ENCODE measurements at regions not wholly inside any gene's neighbourhood (a gene's known extent, or its start where the extent isn't known, plus 50 kb on each side); places are given as distances from the start of the nearest gene placed in this dataset.

DNA sequence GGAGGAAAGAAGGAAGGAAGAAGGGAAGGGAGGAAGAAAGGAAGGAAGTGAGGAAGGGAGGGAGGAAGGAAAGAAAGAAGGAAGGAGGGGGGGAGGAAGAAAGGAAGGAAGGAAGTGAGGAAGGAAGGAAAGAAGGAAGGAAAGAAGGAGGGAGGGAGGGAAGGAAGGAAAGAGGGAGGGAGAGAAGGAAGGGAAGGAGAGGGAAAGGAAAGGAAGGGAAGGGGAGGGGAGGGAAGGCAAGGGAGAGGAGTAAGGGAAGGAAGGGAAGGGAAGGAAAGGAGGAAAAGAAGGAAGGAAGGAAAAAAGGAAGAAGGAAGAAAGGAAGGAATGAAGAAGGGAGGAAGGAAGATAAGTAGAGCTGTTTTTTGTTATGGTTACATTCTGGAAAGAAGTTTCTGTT, 141.2 kb downstream of the LRRC3B start:
- Mint-ChIP-seq H3K9me3 (no peaks in the 10 kb centered on the region), H3K27ac (no peak overlapping the region), H3K36me3 (no peaks in the 10 kb centered on the region), H3K4me3 (no peak overlapping the region), H3K27me3 (peaks cover 3% of the 10 kb centered on the region), H3K4me1 (ENCODE audit: unreplicated experiment) (no peaks in the 10 kb centered on the region)
- TF ChIP-seq, protein P1, sequence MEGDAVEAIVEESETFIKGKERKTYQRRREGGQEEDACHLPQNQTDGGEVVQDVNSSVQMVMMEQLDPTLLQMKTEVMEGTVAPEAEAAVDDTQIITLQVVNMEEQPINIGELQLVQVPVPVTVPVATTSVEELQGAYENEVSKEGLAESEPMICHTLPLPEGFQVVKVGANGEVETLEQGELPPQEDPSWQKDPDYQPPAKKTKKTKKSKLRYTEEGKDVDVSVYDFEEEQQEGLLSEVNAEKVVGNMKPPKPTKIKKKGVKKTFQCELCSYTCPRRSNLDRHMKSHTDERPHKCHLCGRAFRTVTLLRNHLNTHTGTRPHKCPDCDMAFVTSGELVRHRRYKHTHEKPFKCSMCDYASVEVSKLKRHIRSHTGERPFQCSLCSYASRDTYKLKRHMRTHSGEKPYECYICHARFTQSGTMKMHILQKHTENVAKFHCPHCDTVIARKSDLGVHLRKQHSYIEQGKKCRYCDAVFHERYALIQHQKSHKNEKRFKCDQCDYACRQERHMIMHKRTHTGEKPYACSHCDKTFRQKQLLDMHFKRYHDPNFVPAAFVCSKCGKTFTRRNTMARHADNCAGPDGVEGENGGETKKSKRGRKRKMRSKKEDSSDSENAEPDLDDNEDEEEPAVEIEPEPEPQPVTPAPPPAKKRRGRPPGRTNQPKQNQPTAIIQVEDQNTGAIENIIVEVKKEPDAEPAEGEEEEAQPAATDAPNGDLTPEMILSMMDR (conservative IDR thresholded peaks at IDR 0.05) = no peak
- DNase-seq (ENCODE audit: extremely low spot score, unreplicated experiment) = no peak

DNA sequence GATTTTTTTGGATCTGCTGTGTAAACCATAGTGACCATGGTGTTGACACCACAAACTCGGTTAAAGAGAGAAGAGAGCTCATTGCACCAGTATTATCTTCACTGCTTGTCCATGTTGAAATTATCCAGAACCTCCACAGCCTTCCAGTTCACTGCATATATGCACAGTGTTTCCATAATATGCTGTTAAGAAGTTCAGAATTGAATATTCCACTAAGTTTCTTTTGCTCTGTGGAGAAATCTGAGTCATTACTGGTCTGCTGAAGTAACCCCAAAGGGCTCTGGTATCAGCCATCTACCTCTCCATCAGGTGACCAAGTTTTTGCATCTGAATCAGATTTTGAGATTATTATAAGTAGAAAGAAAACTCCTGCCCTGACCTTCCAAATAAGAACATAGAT, 143.5 kb downstream of the LRRC3B start:
- peaks cover 3% of the 10 kb centered on the region for H3K27me3 Mint-ChIP-seq
- no peak overlapping the region for H3K27ac Mint-ChIP-seq
- H3K4me3 Mint-ChIP-seq = no peak overlapping the region
- H3K36me3 Mint-ChIP-seq = no peaks in the 10 kb centered on the region
- no peak for DNase-seq (ENCODE audit: extremely low spot score, unreplicated experiment)
- H3K4me1 Mint-ChIP-seq (ENCODE audit: unreplicated experiment) = no peaks in the 10 kb centered on the region
- TF ChIP-seq, protein P1 (conservative IDR thresholded peaks at IDR 0.05) = no peak
- no peaks in the 10 kb centered on the region for H3K9me3 Mint-ChIP-seq

DNA sequence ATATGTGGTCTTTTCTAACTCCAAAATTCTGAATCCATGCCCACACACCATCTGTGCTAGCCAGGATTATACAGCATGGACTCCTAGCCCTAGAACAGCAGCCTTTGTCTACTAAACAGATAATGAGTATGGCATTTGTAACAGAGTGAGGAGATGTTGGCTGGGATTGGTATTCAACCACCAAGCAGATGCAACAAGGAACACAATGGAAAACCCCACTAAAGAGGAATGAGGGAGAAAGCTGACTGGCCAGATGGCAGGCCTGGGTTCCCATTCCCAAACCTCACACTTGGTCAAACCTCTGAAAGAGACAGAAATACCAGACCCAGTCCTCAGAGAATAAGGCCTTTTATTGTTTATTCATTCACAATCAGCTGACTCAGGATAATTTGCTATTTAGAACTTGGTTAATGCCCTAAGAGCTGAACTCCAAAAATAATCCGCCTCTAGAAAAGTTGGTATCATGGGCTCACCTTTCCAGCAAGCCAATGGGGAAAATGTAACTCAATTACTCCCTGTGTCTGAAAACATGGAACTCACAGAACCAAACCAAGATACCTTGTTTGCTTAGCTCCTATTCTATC, 145.6 kb downstream of the LRRC3B start:
- no peak overlapping the region for H3K27ac Mint-ChIP-seq
- TF ChIP-seq, protein P1 (conservative IDR thresholded peaks at IDR 0.05) = no peak
- no peaks in the 10 kb centered on the region for H3K27me3 Mint-ChIP-seq
- no peaks in the 10 kb centered on the region for H3K36me3 Mint-ChIP-seq
- no peaks in the 10 kb centered on the region for H3K4me1 Mint-ChIP-seq (ENCODE audit: unreplicated experiment)
- no peak overlapping the region for H3K4me3 Mint-ChIP-seq
- H3K9me3 Mint-ChIP-seq = no peaks in the 10 kb centered on the region
- DNase-seq (ENCODE audit: extremely low spot score, unreplicated experiment) = no peak

DNA sequence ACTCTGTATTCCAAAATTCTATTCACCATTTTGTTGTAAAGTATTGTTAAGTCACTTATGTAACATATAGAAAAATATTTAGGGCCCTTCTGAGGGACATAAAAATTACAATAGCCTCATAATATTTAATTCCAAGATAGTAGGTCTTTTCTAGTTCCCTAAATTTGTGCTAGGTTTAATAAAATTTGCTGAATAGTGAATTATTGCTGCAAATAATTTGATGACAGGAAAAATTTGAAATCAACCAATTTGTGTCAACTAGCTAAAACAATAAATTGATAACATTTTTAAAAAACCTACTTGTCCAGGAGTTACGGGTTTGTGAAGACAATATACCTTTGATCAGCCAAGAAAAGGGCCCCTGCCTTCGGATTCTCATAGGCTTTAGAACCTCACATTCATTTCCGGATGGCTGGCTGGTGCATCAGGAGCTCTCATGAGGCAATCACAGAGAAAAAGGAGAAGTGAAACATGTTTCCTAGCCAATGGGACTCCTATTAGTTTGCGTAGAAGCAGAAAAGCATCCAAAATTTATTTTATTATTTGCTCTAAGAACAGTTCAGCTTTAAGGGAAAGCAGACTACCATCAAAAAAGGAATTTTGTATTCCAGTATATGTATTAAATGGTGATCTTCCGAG, 177.2 kb downstream of the LRRC3B start:
- TF ChIP-seq, protein P1 (conservative IDR thresholded peaks at IDR 0.05) = no peak
- Mint-ChIP-seq H3K4me3 (no peak overlapping the region), H3K36me3 (no peaks in the 10 kb centered on the region), H3K27me3 (no peaks in the 10 kb centered on the region), H3K4me1 (ENCODE audit: unreplicated experiment) (no peaks in the 10 kb centered on the region), H3K9me3 (no peaks in the 10 kb centered on the region), H3K27ac (no peak overlapping the region)
- no peak for DNase-seq (ENCODE audit: extremely low spot score, unreplicated experiment)

DNA sequence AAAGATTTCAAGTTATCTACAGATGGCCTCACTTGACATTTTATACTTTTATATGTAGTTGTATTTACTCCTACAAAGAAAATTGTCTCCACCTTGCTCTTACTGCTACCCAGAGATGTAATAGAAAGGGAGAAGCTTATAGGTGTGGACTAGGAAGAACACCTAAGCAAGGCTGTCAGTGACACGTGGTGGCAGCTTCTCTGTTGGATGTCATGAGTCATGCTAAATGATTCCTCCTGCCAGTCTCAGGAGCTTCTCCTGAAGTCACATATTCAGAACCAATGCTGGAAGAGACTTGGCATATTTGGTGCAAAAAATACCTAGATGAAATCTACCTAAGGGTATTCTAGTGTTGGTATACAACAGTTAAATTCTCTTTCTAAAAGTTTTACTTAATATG, 184.7 kb downstream of the LRRC3B start:
- Mint-ChIP-seq H3K27me3 (no peaks in the 10 kb centered on the region), H3K36me3 (no peaks in the 10 kb centered on the region), H3K9me3 (no peaks in the 10 kb centered on the region), H3K4me1 (ENCODE audit: unreplicated experiment) (no peaks in the 10 kb centered on the region), H3K4me3 (no peak overlapping the region), H3K27ac (no peak overlapping the region)
- no peak for DNase-seq (ENCODE audit: extremely low spot score, unreplicated experiment)
- TF ChIP-seq, protein P1 (conservative IDR thresholded peaks at IDR 0.05) = no peak
